GM18505 (cell line): ENCODE measurements at regions not wholly inside any gene's neighbourhood (a gene's known extent, or its start where the extent isn't known, plus 50 kb on each side); places are given as distances from the start of the nearest gene placed in this dataset.

Source experiments
- ATAC-seq: cut with Tn5 transposase; IDR thresholded peaks from one replicate; pipeline ENCODE4 v1.9.1; 2021; ENCODE audit not compliant: unreplicated experiment
- POLR2A ChIP-seq: IDR thresholded peaks from 4 replicates; pipeline ENCODE4 v1.6.1; 2011; ENCODE audit warnings: borderline replicate concordance; ENCODE audit not compliant: insufficient read depth, insufficient read length; ENCODE audit errors: extremely low read depth

GRCh38 chr4:19134685-19135084 lies 1113.1 kb upstream of the LCORL start:
- ATAC-seq = no peak
- no peak for TF ChIP-seq POLR2A

- no peak for TF ChIP-seq POLR2A
- no peak for ATAC-seq
Observed at GRCh38 chr4:19133315-19133714, 1111.8 kb upstream of the LCORL start.

- TF ChIP-seq POLR2A = no peak
- no peak for ATAC-seq
Observed at GRCh38 chr4:19130866-19131265, 1109.3 kb upstream of the LCORL start.

- no peak for TF ChIP-seq POLR2A
- ATAC-seq = no peak
Observed at GRCh38 chr4:19128176-19128575, 1106.6 kb upstream of the LCORL start.

GRCh38 chr4:19126903-19127302 lies 1105.3 kb upstream of the LCORL start:
- ATAC-seq = no peak
- no peak for TF ChIP-seq POLR2A

GRCh38 chr4:19123681-19124080 lies 1102.1 kb upstream of the LCORL start:
- TF ChIP-seq POLR2A = no peak
- ATAC-seq = no peak

- no peak for ATAC-seq
- TF ChIP-seq POLR2A = no peak
Observed at GRCh38 chr4:19119904-19120560, 1098.5 kb upstream of the LCORL start.

GRCh38 chr4:19117022-19117421 lies 1095.5 kb upstream of the LCORL start:
- no peak for TF ChIP-seq POLR2A
- ATAC-seq = no peak

- no peak for TF ChIP-seq POLR2A
- no peak for ATAC-seq
Observed at GRCh38 chr4:19104176-19104575, 1082.6 kb upstream of the LCORL start.

GRCh38 chr4:19095491-19096046 lies 1074.0 kb upstream of the LCORL start:
- ATAC-seq = no peak
- TF ChIP-seq POLR2A = no peak

- TF ChIP-seq POLR2A = no peak
- no peak for ATAC-seq
Observed at GRCh38 chr4:19093951-19094350, 1072.4 kb upstream of the LCORL start.

- TF ChIP-seq POLR2A = no peak
- ATAC-seq = no peak
Observed at GRCh38 chr4:19092797-19093196, 1071.2 kb upstream of the LCORL start.

GRCh38 chr4:19074036-19074435 lies 1052.5 kb upstream of the LCORL start:
- no peak for ATAC-seq
- no peak for TF ChIP-seq POLR2A

- no peak for TF ChIP-seq POLR2A
- ATAC-seq = no peak
Observed at GRCh38 chr4:19063662-19064061, 1042.1 kb upstream of the LCORL start.
